ENCODE measurements at regions not wholly inside any gene's neighbourhood (a gene's known extent, or its start where the extent isn't known, plus 50 kb on each side); places are given as distances from the start of the nearest gene placed in this dataset.

DNA sequence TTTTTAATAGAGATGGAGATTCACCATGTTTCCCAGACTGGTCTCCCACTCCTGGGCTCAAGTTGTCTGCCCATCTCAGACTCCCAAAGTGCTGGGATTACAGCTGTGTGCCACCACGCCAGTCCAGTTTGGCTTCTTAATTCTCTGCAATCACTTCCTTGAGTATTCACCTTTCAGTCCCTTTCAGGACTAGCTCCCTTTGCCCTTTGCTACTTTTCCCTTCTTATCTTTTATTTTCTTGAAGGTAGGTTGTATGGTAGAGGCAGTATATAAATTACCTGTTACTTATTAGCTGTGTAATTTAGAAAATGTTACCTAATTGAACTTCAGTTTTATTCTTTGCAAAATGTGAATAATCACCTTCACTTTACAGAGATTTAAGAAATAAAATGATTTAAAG is 285.8 kb downstream of the FGF9 start:
- TF ChIP-seq POLR2A (IDR thresholded peaks at IDR 0.05; ENCODE audit: low read length) (no peak), GATA1 (IDR thresholded peaks at IDR 0.05; ENCODE audit: low read depth, low read length) (no peak)
- DNase-seq = no peak

DNA sequence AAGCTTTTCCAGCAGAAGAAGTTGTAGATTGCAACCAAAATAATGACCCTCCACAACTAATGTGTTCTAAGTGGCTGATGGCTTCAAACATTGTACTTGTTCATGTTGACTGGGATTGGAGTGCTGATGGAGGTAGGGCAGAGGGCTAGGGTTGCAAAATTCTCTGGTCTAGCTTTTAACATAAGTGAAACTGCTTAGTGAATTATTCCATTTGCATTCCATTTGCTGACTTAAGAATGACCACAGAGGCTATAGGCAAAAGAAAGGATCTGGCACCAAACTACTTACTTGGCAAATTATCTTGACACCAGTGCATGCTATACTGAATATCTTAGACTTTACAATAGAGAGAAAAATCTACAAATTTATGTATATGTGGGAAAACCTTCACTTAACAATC is 287.0 kb downstream of the FGF9 start:
- DNase-seq = no peak
- TF ChIP-seq POLR2A (IDR thresholded peaks at IDR 0.05; ENCODE audit: low read length) = no peak
- TF ChIP-seq GATA1 (IDR thresholded peaks at IDR 0.05; ENCODE audit: low read depth, low read length) = no peak

DNA sequence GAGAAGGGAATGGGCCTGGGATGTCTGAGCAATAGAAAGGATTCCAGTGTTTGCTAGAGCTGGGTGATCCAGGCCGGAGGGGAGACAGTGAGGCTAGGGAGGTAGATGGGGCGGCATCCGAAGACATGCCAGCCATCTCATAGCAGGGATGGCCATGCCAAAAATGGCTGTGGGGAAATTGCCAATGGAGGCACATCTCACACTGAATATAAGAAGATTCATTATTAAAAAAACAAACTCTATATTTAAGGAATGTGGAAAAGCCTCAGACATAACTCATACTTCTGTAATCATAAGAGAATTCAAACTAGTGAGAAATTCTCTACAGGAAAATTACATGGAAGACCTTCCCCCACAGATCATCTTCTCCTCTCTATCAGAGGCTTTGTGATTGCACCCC is 289.2 kb downstream of the FGF9 start:
- TF ChIP-seq POLR2A (IDR thresholded peaks at IDR 0.05; ENCODE audit: low read length) (no peak), GATA1 (IDR thresholded peaks at IDR 0.05; ENCODE audit: low read depth, low read length) (no peak)
- no peak for DNase-seq

DNA sequence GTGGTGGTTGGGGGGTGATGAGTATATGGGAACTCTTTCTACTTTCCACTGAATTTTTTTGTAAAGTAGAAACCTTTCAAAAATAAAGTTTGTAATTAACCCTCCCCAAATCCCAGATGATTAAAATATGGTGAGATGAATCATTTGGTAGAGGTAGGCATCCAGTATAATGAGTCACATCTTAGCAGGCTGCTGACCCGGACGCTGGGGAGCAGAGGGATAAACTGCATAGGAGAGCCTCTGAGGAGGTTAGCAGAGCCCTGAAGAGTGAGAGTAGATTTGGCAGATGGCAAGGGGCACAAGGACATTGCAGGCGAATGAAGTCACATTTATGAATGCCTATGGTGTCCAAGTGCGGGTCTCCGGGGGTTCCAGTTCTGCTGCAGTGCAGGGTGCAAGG is 293.8 kb downstream of the FGF9 start:
- TF ChIP-seq POLR2A (IDR thresholded peaks at IDR 0.05; ENCODE audit: low read length) = no peak
- no peak for TF ChIP-seq GATA1 (IDR thresholded peaks at IDR 0.05; ENCODE audit: low read depth, low read length)

DNA sequence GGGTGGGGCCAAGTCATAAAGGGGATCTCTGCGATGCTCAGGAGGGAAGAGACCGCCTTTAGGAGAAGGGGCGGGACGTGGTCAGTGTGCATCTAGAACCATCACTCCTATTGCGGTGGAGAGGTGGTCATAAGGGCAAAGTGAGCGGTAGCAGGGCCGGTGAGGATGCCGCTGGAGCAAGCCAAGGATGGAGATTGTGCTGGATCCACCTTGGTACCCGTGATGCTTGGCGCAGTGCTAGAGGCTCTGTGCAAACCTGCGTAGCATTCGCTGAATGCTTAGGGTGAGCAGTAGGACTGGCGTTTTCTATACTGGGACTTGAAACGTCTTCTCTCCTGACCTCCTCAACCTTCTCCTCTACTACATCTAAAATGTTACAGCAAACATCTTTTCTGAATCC is 294.2 kb downstream of the FGF9 start:
- DNase-seq = no peak
- no peak for TF ChIP-seq POLR2A (IDR thresholded peaks at IDR 0.05; ENCODE audit: low read length)
- TF ChIP-seq GATA1 (IDR thresholded peaks at IDR 0.05; ENCODE audit: low read depth, low read length) = no peak

More for the DNA sequence above, 293.8 kb downstream of the FGF9 start:
- DNase-seq = no peak

DNA sequence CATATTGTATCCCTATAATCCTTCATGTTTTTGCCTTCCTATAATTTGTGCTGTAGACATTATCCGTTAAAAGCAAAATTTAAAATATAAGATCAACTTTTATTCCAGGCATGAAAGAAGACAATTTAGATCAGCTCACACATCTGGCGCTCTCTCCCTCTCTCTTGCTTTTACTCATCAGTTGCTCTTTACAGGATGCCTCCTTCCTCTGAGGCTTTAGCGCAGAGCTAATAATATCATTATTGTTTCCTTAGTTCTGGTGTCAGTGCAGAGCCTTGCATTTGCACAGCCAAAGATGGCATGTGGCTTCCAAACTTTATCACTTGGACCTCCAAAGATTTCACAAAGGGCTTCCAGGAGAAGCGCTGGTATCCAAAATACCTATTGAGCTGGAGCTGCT is 295.1 kb downstream of the FGF9 start:
- DNase-seq = no peak
- TF ChIP-seq GATA1 (IDR thresholded peaks at IDR 0.05; ENCODE audit: low read depth, low read length) (no peak), POLR2A (IDR thresholded peaks at IDR 0.05; ENCODE audit: low read length) (no peak)

DNA sequence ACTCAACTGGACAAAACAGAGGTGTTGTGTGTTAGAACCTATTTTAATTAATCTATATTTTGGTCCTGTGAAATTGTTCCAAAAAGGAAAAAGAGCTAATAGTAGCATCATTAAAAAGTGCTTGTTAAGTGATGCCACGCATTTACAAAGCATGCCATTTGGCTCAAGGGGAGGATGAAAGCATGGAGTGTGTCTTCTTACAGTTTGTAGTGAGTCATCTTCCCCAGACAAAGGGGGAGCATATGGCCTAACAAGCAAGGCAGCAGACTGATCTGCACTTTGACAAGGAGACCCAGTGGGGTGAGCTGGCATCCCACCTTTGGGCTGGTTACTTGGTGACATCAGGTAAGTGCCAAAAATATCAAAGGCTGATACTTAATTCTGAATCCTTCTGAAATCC is 297.0 kb downstream of the FGF9 start:
- DNase-seq = no peak
- TF ChIP-seq POLR2A (IDR thresholded peaks at IDR 0.05; ENCODE audit: low read length) = no peak
- no peak for TF ChIP-seq GATA1 (IDR thresholded peaks at IDR 0.05; ENCODE audit: low read depth, low read length)

DNA sequence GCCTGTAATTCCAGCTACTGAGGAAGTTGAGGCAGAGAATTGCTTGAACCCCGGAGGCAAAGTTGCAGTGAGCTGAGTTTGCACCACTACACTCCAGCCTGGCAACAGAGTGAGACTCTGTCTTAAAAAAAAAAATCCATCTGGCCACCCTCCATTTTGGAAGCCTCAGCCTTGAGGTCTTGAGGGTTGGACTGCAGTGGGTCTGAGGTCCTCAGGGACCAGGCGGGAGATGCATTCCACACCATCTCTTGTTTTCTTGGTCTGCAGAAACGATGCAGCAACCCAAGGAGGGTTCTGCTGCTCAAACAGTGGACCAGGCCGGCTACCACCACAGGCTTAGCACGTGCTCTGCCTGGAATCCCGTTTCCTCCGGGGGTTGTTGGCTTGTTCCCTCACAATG is 299.3 kb downstream of the FGF9 start:
- TF ChIP-seq POLR2A (IDR thresholded peaks at IDR 0.05; ENCODE audit: low read length) (no peak), GATA1 (IDR thresholded peaks at IDR 0.05; ENCODE audit: low read depth, low read length) (no peak)
- no peak for DNase-seq

DNA sequence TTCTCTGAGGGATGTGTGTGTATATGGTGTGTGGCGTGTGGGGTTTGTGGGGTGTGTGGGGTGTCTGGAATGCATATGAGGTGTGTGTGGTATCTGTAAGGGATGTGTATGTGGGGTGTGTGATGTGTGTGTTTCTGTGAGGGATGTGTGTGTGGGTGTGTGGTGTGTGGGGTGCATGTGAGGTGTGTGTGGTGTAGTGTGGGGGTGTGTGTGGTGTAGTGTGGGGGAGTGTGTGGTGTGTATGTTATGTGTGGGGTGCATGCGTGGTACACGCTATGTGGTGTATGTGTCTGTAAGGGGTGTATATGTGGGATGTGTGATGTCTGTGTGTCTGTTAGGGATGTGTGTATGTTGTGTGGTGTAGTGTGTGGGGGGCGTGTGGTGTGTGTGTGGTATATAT is 300.0 kb downstream of the FGF9 start:
- no peak for DNase-seq

DNA sequence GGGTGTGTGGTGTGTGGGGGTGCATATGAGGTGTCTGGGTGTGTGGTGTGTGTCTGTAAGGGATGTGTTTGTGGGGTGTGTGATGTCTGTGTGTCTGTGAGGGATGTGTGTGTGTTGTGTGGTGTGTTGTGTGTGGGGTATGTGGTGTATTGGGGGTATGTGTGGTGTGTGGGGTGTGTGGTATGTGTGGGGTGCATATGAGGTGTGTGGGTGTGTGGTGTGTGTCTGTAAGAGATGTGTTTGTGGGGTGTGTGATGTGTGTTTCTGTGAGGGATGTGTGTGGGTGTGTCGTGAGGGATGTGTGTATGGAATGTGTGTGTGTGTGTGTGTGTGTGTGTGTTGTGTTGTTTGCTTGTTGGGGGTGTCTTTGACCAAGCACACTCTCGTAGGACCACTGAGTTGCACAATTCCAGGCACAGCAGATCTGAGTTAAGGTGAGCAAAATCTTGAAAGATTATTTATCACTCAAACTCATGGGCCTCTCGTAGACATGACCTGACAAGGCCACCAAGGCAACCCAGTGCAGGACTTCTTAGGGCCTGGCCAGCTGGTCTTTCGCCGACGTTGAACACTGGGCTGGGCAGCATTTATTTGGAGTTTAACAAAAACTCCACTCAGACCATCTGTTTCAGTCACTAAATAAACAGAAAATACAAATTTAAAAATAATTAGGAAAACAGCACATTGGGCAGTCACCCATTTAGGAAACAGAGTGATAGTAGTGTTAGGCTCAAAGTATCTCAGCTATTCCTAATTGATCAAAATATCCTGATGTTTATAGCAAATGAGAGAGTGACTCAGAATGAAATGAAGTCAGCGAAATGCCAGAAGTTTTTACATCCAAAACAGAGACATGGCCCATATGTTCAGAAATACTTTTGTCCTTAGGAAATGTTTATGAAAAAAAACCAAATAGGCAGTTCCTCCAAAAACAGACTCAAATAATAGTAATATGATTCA is 301.1 kb downstream of the FGF9 start:
- no peak for DNase-seq
- TF ChIP-seq GATA1 (IDR thresholded peaks at IDR 0.05; ENCODE audit: low read depth, low read length) = no peak

More for the DNA sequence above, 300.0 kb downstream of the FGF9 start:
- TF ChIP-seq POLR2A (IDR thresholded peaks at IDR 0.05; ENCODE audit: low read length) = no peak
- TF ChIP-seq GATA1 (IDR thresholded peaks at IDR 0.05; ENCODE audit: low read depth, low read length) = no peak

DNA sequence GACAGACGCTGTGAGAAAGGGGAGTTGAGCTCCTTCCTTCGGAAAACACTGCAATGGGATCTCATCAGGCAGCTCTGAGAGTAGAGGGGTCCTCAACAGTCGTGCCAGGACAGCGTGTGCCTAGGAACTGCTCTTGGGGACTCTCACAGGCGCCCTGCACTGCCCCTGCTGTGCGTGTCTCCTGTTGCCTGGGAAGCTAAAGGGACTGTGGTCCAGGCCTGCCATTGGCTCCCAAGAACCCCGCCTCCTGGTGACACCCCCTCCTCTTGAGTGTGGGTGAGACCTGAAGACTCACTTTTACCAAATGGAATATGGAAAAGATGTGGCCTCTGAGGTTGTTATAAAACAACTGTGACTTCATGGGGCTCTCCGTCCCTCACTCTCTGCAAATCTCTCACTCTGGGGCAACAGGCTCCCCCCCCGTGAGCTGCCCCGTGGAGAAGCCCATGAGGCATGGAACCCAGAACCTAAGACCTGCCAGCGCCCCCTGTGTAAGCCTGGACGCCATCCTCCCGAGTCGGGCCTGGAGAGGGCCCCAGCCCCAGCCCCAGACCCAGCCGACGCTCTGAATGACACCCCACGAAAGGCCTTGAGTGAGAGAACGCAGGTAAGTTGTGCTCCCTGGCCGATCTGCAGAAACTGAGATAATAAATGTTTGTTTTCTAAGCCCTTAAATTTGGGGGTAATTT is 302.7 kb downstream of the FGF9 start:
- no peak for DNase-seq
- TF ChIP-seq POLR2A (IDR thresholded peaks at IDR 0.05; ENCODE audit: low read length) (no peak), GATA1 (IDR thresholded peaks at IDR 0.05; ENCODE audit: low read depth, low read length) (no peak)

DNA sequence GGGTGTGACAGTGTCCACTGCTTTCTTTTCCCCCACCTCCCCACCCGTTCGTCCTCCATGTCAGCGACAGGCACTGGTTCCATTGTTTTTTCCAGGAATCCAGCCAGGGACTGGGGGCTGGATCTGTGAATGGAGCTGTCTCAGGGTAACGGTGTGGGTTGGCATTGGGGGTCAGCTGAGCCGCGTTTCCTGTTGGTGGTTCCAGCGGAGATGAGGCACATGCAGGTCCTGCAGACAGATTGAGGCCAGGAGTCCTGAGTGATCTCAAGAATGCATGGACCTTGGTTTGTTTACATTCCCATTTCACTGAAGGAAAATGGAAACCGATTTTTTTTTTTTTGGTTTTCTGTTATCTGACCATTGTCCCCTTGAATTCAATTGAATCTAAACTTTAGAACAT is 303.9 kb downstream of the FGF9 start:
- DNase-seq = no peak
- TF ChIP-seq GATA1 (IDR thresholded peaks at IDR 0.05; ENCODE audit: low read depth, low read length) = no peak

DNA sequence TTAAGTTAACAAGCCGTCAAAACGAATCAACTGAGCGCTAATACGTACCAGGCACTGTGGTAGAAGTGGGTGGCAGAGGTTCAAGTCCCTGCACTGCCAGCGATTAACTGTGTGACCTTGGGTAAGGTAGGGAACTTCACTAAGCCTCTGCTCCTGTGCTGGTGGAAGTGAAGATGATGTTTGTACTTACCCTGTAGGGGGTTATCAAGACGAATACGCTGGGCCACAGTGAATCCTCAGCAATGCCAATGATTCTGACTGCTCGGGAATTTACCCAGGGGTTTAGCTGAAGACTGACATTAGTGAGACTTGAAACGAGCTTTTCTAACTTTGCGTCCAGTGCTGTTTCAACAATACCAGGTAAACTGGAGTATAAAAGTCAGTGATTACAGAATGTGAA is 305.3 kb downstream of the FGF9 start:
- no peak for DNase-seq
- TF ChIP-seq GATA1 (IDR thresholded peaks at IDR 0.05; ENCODE audit: low read depth, low read length) (no peak), POLR2A (IDR thresholded peaks at IDR 0.05; ENCODE audit: low read length) (no peak)

DNA sequence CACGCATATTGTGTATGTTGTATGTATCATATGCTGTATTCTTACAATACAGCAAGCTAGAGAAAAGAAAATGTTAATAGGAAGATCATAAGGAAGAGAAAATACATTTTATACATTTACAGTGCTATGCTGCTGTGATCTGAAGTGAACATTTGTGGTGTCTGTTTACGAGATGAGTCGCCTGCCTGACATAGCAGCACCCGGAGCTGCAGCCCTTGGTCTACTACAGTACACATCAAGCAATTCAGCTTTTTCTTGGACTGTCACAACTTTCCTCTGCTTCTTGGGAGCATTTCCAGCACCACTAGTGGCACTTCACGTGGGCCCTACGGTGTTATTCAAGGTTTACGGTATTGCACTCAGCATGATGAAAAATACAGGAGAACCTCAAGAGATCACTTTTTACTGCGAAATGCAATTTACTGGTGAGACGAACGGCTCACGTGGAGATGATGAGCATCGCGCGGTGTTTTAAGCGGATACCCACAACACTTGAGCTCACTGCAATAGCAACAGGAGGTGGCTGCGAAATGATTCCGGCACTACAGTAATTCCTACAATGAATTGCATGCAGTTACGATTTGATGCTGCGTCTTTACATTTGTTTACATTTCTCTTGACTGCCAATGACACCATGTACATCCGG is 308.4 kb downstream of the FGF9 start:
- no peak for DNase-seq
- TF ChIP-seq POLR2A (IDR thresholded peaks at IDR 0.05; ENCODE audit: low read length) = no peak
